ENCODE measurements at regions not wholly inside any gene's neighbourhood (a gene's known extent, or its start where the extent isn't known, plus 50 kb on each side); places are given as distances from the start of the nearest gene placed in this dataset.

GRCh38 chr13:56412856-56413255 is 727.9 kb upstream of the PRR20A start:
- Histone ChIP-seq H3K4me2 (ENCODE audit: low read length) (no peak overlapping the region), H3K36me3 (ENCODE audit: insufficient read depth, low read length) (no peaks in the 10 kb centered on the region), H2AFZ (ENCODE audit: low read length) (no peak overlapping the region), H3K79me2 (ENCODE audit: insufficient read depth, low read depth, low read length) (no peaks in the 10 kb centered on the region), H3K4me1 (ENCODE audit: insufficient read depth, low read length, poor library complexity, severe bottlenecking) (no peaks in the 10 kb centered on the region), H3K27ac (ENCODE audit: low read depth, low read length, poor library complexity, severe bottlenecking) (no peak overlapping the region), H3K4me3 (ENCODE audit: low read depth, low read length, poor library complexity, severe bottlenecking) (no peak overlapping the region), H4K20me1 (ENCODE audit: insufficient read depth, low read length) (no peaks in the 10 kb centered on the region), H3K9me3 (ENCODE audit: low read length) (0 out of 2 replicates have a peak, but pooled peaks cover 9% of the 10 kb centered on the region), H3K9me2 (ENCODE audit: insufficient read depth, low read length) (no peaks in the 10 kb centered on the region)
- intact Hi-C loops (cut with micrococcal nuclease; ENCODE audit: unreplicated experiment) = no loop called here
- POLR2A ChIA-PET = no interaction called here
- no peak for TF ChIP-seq EZH2phosphoT487 (IDR thresholded peaks at IDR 0.05; ENCODE audit: borderline replicate concordance, low read depth, low read length)
- TF ChIP-seq, protein P1, sequence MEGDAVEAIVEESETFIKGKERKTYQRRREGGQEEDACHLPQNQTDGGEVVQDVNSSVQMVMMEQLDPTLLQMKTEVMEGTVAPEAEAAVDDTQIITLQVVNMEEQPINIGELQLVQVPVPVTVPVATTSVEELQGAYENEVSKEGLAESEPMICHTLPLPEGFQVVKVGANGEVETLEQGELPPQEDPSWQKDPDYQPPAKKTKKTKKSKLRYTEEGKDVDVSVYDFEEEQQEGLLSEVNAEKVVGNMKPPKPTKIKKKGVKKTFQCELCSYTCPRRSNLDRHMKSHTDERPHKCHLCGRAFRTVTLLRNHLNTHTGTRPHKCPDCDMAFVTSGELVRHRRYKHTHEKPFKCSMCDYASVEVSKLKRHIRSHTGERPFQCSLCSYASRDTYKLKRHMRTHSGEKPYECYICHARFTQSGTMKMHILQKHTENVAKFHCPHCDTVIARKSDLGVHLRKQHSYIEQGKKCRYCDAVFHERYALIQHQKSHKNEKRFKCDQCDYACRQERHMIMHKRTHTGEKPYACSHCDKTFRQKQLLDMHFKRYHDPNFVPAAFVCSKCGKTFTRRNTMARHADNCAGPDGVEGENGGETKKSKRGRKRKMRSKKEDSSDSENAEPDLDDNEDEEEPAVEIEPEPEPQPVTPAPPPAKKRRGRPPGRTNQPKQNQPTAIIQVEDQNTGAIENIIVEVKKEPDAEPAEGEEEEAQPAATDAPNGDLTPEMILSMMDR (conservative IDR thresholded peaks at IDR 0.05; ENCODE audit: low read length) = no peak
- CTCF ChIA-PET (ENCODE audit: unreplicated experiment) = no interaction called here
- no TSS peak for BruUV-seq (replicated peaks)
- DNase-seq (ENCODE audit: low spot score) = no peak

GRCh38 chr13:56424246-56424645 is 716.5 kb upstream of the PRR20A start:
- ChIA-PET CTCF (ENCODE audit: unreplicated experiment) (no interaction called here), POLR2A (no interaction called here)
- Histone ChIP-seq H3K79me2 (ENCODE audit: insufficient read depth, low read depth, low read length) (no peaks in the 10 kb centered on the region), H3K27ac (ENCODE audit: low read depth, low read length, poor library complexity, severe bottlenecking) (no peak overlapping the region), H4K20me1 (ENCODE audit: insufficient read depth, low read length) (no peaks in the 10 kb centered on the region), H3K4me2 (ENCODE audit: low read length) (no peak overlapping the region), H3K9me3 (ENCODE audit: low read length) (no peaks in the 10 kb centered on the region), H3K9me2 (ENCODE audit: insufficient read depth, low read length) (no peaks in the 10 kb centered on the region), H3K36me3 (ENCODE audit: insufficient read depth, low read length) (no peaks in the 10 kb centered on the region), H2AFZ (ENCODE audit: low read length) (no peak overlapping the region), H3K4me1 (ENCODE audit: insufficient read depth, low read length, poor library complexity, severe bottlenecking) (no peaks in the 10 kb centered on the region), H3K4me3 (ENCODE audit: low read depth, low read length, poor library complexity, severe bottlenecking) (no peak overlapping the region)
- no peak for DNase-seq (ENCODE audit: low spot score)
- no peak for TF ChIP-seq EZH2phosphoT487 (IDR thresholded peaks at IDR 0.05; ENCODE audit: borderline replicate concordance, low read depth, low read length)
- TF ChIP-seq, protein P1 (conservative IDR thresholded peaks at IDR 0.05; ENCODE audit: low read length) = no peak
- BruUV-seq (replicated peaks) = no TSS peak
- intact Hi-C loops (cut with micrococcal nuclease; ENCODE audit: unreplicated experiment) = no loop called here

- Histone ChIP-seq H3K9me3 (ENCODE audit: low read length) (no peaks in the 10 kb centered on the region), H3K27ac (ENCODE audit: low read depth, low read length, poor library complexity, severe bottlenecking) (no peak overlapping the region), H2AFZ (ENCODE audit: low read length) (no peak overlapping the region), H3K4me2 (ENCODE audit: low read length) (no peak overlapping the region), H4K20me1 (ENCODE audit: insufficient read depth, low read length) (no peaks in the 10 kb centered on the region), H3K79me2 (ENCODE audit: insufficient read depth, low read depth, low read length) (no peaks in the 10 kb centered on the region), H3K36me3 (ENCODE audit: insufficient read depth, low read length) (no peaks in the 10 kb centered on the region), H3K4me1 (ENCODE audit: insufficient read depth, low read length, poor library complexity, severe bottlenecking) (no peaks in the 10 kb centered on the region), H3K4me3 (ENCODE audit: low read depth, low read length, poor library complexity, severe bottlenecking) (no peak overlapping the region), H3K9me2 (ENCODE audit: insufficient read depth, low read length) (no peaks in the 10 kb centered on the region)
- intact Hi-C loops (cut with micrococcal nuclease; ENCODE audit: unreplicated experiment) = no loop called here
- BruUV-seq (replicated peaks) = no TSS peak
- no peak for TF ChIP-seq EZH2phosphoT487 (IDR thresholded peaks at IDR 0.05; ENCODE audit: borderline replicate concordance, low read depth, low read length)
- TF ChIP-seq, protein P1 (conservative IDR thresholded peaks at IDR 0.05; ENCODE audit: low read length) = no peak
- POLR2A ChIA-PET = interaction anchor here (0.6 kb wide), 1 partner anchor 63 kb away, joined by 3 read pairs; no protein-coding TSS in a partner anchor
- CTCF ChIA-PET (ENCODE audit: unreplicated experiment) = no interaction called here
- DNase-seq (ENCODE audit: low spot score) = no peak
Observed at GRCh38 chr13:56457535-56458190, 683.1 kb upstream of the PRR20A start.
